VCaP (cell line): ENCODE measurements at regions not wholly inside any gene's neighbourhood (a gene's known extent, or its start where the extent isn't known, plus 50 kb on each side); places are given as distances from the start of the nearest gene placed in this dataset.

ENCODE experiments used
- H3K27ac ChIP-seq: fragments of 450-650 bp; 2 replicates; pipeline ENCODE4 v1.5.1; 2017
- TF ChIP-seq, protein P1 (sequence below): fragments of 450-650 bp; conservative IDR thresholded peaks from 2 replicates; pipeline ENCODE4 v1.5.1; 2017; ENCODE audit warnings: mild to moderate bottlenecking, moderate library complexity

DNA sequence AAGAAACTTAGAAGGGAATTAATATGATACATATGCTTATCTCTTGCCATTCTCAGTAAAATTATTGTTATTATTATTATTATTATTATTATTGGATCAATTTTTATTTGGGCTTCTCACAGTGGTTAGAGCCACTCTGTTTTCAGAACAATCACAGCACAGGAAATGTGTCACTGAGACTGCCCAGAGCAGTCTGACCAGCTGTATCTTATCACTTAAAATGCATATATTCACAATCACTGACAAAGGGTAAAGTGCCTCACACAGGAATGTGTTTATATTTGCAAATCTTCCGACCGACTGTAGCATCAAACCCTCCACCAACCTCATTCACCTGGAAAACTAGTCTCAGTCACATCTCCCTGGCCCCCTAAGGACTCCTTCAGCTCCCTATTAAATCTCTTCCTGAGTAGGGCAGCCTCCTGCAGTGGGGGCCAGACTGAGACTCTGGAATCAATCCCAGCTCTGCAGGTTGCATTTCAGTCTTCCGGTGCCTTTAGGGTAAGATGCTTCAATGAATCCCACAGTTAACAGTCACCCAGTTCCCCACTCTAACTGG, 738.3 kb upstream of the SLITRK5 start:
- no peak overlapping the region for H3K27ac ChIP-seq
- TF ChIP-seq, protein P1, sequence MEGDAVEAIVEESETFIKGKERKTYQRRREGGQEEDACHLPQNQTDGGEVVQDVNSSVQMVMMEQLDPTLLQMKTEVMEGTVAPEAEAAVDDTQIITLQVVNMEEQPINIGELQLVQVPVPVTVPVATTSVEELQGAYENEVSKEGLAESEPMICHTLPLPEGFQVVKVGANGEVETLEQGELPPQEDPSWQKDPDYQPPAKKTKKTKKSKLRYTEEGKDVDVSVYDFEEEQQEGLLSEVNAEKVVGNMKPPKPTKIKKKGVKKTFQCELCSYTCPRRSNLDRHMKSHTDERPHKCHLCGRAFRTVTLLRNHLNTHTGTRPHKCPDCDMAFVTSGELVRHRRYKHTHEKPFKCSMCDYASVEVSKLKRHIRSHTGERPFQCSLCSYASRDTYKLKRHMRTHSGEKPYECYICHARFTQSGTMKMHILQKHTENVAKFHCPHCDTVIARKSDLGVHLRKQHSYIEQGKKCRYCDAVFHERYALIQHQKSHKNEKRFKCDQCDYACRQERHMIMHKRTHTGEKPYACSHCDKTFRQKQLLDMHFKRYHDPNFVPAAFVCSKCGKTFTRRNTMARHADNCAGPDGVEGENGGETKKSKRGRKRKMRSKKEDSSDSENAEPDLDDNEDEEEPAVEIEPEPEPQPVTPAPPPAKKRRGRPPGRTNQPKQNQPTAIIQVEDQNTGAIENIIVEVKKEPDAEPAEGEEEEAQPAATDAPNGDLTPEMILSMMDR, result no peak

DNA sequence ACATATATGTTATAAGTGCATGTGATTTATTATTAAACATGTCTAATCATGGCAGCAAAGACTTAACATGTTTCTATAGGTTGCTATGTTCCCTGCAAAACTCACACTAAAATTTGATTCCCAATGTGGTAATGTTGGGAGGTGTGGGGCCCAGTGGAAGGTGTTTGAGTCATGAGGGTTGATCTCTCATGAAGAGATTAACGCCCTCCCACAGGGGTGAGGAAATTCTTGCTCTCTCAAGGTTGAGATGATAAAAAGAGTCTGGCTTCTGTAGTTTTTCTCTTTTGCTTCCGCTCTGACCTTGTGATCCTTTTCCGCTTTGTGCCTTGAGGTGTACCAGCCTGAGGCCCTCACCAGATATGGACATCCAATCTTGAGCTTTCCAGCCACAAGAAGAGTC, 737.5 kb upstream of the SLITRK5 start:
- TF ChIP-seq, protein P1, result no peak
- H3K27ac ChIP-seq, result no peak overlapping the region

DNA sequence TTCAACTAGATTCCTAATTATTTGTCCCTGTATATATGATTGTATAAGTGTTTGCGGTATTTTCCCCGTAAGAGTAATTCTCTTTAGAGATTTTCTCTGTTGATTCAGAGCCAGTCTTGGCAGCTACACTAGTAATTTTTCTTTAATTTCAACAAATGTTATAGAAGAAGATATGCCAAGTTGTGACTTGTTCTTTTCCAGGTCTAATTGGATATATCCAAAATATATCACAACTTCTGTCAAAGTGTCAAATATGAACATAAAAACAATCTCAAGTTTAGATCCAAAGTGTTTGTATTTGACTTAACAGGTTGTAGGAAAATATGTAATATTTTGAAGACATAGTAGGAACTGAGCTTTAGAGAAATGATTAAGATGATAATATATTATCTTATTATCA, 733.9 kb upstream of the SLITRK5 start:
- TF ChIP-seq, protein P1, result no peak
- no peak overlapping the region for H3K27ac ChIP-seq

DNA sequence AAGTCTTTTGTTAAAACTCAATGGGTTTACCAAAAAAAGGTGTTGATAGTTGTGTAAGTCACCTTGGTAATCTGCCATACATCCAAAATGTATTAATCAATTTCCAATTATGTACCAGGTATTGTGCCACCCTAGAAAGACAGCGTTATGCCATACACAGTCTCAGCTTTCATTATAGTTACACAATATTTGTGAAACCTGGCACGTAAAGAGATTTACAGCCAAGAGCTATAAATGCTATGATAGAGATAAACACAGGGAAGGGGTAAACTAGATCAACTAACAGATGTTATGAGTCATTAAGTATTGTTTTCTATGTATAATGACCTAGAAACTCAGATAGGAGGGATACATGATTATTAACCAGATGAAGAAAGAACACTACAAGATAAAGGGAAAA, 725.6 kb upstream of the SLITRK5 start:
- TF ChIP-seq, protein P1, result no peak
- no peak overlapping the region for H3K27ac ChIP-seq

DNA sequence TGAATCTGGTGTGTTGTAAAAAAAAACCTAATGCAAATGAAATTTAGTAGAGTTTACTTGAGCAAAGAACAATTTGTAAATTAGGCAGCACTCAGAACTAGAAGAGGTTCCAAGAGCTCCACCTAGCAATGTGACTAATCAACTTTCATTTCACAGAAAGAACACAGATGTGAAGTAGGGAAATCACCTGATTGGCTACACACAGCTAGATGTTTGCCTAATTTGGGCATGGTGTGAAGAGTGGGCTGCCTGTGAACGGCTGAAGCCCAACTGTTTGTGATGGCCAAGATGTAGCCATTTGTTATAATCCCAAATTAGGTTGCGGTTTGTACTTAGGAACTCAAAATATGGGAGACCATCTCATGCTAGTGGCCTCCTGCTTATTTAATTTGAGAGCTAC, 724.4 kb upstream of the SLITRK5 start:
- TF ChIP-seq, protein P1, result no peak
- no peak overlapping the region for H3K27ac ChIP-seq

DNA sequence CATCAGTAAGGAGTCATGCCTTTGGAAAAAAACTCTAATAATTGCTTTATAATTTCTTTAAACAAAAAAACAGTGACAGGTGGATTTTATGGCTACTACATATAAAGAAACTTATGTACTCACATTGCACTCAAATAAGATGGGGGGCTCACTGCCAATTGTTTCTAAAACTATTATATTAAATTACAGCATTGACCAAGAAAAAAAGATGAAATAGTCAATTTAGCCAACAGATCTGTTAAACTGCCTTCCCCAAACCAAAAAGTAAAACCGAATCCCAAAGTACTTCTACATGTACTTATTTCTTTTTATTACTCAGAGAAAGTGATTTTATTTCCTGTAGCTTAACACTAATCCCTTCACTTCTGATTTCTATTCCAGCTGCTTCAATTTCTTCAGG, 716.8 kb upstream of the SLITRK5 start:
- no peak overlapping the region for H3K27ac ChIP-seq
- TF ChIP-seq, protein P1, result no peak

DNA sequence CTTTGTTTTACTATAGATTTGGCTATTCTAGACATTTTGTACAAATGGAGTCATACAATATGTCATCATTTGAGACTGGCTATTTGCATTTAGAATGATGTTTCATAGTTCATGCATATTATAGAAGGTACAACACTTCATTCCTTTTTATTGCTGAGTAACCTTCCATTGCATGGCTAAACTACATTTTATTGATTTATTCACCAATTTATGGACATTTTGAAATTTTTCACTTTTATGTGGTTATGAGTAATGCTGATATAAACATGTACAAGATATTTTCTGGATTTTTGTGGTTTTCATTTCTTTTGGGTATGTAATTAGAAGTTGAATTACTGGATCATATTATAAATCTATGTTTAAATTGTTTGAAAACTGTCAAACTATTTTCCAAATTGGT, 710.3 kb upstream of the SLITRK5 start:
- no peak overlapping the region for H3K27ac ChIP-seq
- TF ChIP-seq, protein P1, result no peak
